ENCODE measurements at regions not wholly inside any gene's neighbourhood (a gene's known extent, or its start where the extent isn't known, plus 50 kb on each side); places are given as distances from the start of the nearest gene placed in this dataset.
"Not testable (repeated sequence)": the region's sequence is repeated elsewhere in the genome, so short reads cannot be mapped to it uniquely, and the experiment has no call there.

DNA sequence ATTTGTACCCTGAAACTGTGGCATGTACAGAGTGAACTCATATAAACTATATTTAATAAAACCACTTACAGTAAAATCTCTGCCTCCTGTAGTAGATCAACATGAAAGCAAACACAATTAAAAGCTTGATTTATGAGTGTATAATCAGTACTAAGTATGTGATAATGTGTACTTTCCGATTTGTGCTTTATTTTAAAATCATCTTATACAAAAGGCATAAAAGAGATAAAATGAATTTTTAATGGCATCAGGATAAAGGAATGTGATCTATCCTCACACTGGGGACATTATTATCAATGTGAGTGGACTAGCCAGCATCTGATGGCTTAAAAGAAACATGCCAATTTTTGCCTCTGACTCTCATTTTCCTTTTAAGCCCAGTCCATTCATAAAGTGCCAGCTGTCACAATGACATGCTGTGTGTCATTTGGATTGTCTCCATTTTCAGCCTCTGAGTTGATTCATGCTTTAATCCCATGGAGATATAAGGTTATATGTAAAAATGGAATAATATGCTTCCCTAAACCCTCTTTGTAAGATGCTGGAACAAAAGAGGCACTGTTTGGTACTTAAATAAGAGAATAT lies 831.6 kb upstream of the EYS start:
- Histone ChIP-seq H3K27ac (no peak overlapping the region), H3K4me3 (no peak overlapping the region)

GRCh38 chr6:66533921-66534404 lies 826.9 kb upstream of the EYS start:
- Histone ChIP-seq H3K27ac (no peak overlapping the region), H3K4me3 (no peak overlapping the region)

- no peak overlapping the region for H3K4me3 ChIP-seq
- H3K27ac ChIP-seq, result no peak overlapping the region
Observed at GRCh38 chr6:66526061-66526460, 819.0 kb upstream of the EYS start.

- Histone ChIP-seq H3K4me3 (no peak overlapping the region), H3K27ac (no peak overlapping the region)
Observed at GRCh38 chr6:66522864-66523263, 815.8 kb upstream of the EYS start.

GRCh38 chr6:66516377-66516776 lies 809.4 kb upstream of the EYS start:
- Histone ChIP-seq H3K4me3 (no peak overlapping the region), H3K27ac (no peak overlapping the region)

- no peak overlapping the region for H3K4me3 ChIP-seq
- H3K27ac ChIP-seq, result no peak overlapping the region
Observed at GRCh38 chr6:66508433-66508832, 801.4 kb upstream of the EYS start.

DNA sequence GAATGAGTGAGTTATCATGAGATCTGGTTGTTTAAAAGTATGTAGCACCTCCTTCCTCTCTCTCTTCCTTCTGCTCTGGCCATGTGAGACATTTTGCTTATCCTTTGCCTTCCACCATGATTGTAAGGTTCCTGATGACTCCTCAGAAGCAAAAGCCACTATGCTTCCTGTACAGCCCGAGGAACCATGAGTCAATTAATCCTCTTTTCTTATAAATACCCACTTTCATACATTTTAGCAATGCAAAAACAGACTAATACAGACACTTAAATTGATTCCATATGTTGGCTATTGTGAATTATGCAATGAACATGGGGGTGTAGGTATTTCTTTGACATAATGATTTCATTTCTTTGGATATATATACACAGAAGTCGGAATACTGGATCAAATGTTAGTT lies 792.8 kb upstream of the EYS start:
- Histone ChIP-seq H3K4me3 (no peak overlapping the region), H3K27ac (no peak overlapping the region)

DNA sequence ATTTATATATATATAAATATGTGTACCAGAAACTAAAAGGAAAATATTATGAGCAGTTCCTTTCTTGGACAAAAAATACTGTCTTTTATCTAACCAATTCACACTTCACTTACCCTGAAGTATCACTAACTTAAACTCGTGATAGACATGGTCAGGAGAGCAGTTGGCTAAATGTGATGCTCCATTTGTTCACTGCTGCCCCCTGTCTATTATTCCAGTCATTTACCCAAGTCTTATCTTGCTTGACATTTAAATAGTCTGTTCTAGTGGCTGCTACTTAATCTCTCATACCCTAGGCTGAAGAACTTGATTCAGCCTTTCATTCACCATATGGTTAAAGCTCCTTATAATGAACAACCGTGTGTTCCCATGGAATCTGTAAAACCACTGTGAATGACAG lies 789.6 kb upstream of the EYS start:
- no peak overlapping the region for H3K27ac ChIP-seq
- no peak overlapping the region for H3K4me3 ChIP-seq

- H3K4me3 ChIP-seq, H3K27ac ChIP-seq: not testable (repeated sequence)
Observed at GRCh38 chr6:66494643-66495042, 787.6 kb upstream of the EYS start.

- Histone ChIP-seq H3K4me3 (no peak overlapping the region), H3K27ac (no peak overlapping the region)
Observed at GRCh38 chr6:66489269-66489987, 782.4 kb upstream of the EYS start.

- Histone ChIP-seq H3K4me3 (no peak overlapping the region), H3K27ac (no peak overlapping the region)
Observed at GRCh38 chr6:66481216-66481615, 774.2 kb upstream of the EYS start.

- H3K27ac ChIP-seq, result no peak overlapping the region
- no peak overlapping the region for H3K4me3 ChIP-seq
Observed at GRCh38 chr6:66478705-66479104, 771.7 kb upstream of the EYS start.

DNA sequence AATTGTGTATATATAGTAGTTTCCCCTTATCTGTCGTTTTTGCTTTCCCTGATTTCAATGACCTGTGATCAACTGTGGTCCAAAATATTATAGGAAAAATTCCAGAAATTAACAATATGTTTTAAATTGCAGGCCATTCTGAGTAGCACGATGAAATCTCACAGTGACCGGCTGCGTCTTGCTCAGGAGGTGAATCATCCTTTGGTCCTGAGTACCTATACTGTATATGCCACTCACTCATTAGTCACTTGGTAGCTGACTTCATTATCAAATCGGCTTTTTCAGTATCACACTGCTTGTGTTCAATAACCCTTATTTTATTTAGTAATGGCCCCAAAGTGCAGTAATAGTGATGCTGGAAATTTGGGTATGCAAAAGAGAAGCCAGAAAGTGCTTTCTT lies 728.3 kb upstream of the EYS start:
- Histone ChIP-seq H3K4me3 (no peak overlapping the region), H3K27ac (no peak overlapping the region)

DNA sequence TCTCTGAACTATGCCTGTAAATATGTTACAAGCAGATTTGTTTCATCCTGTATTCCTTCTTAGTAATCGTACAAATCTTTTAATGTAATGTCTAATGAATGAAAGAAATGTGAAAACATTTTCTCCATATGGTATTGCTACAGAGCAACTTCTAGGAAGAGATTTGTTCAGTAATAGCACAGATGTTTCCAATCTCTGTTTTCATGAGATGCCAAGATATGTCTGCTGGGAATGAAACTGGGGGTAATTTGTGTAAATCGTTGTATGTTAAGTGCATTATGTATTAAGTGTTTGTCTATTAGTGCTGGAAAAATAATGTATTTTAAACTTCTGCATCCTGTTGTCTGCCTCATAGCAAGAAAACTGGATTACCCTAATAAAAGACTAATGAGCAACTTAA lies 722.2 kb upstream of the EYS start:
- no peak overlapping the region for H3K27ac ChIP-seq
- H3K4me3 ChIP-seq, result no peak overlapping the region

DNA sequence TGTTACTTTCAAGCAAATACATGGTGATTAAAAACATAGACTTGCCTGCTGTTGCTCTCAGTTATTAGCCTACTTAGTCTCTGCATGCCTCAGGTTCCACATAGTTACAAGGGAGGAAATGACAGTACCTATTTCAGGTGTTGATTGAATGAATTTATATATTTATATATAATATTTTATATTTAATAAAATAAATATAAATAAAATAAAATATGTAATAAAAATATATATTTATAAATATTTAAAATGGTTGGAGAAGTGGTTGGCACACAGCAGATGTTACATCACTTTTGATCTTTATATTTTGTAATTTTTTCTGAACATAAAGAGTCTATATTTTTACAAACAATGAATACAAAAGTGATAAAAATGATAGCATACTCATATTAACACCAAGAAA lies 716.0 kb upstream of the EYS start:
- Histone ChIP-seq H3K4me3 (no peak overlapping the region), H3K27ac (no peak overlapping the region)

DNA sequence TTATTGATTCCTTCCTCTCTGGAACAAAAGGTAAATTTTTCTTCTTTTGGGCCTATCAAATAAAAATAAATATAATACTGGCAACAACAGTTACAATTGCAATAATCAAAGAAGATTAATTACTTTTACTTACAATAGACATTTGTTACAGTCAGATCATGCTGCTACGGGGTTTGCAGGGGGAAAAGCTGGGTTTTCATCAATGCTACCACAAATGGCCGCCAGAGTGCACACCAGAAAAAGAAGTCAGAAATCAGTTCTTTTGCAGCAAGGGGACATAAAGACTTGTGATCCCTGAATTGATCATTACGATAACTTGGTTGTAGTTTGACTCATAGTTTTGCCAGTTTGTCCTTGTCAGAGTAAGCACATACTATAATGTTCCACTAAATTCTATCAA lies 714.5 kb upstream of the EYS start:
- H3K4me3 ChIP-seq, result no peak overlapping the region
- no peak overlapping the region for H3K27ac ChIP-seq

- no peak overlapping the region for H3K27ac ChIP-seq
- H3K4me3 ChIP-seq, result no peak overlapping the region
Observed at GRCh38 chr6:66418906-66419305, 711.9 kb upstream of the EYS start.

DNA sequence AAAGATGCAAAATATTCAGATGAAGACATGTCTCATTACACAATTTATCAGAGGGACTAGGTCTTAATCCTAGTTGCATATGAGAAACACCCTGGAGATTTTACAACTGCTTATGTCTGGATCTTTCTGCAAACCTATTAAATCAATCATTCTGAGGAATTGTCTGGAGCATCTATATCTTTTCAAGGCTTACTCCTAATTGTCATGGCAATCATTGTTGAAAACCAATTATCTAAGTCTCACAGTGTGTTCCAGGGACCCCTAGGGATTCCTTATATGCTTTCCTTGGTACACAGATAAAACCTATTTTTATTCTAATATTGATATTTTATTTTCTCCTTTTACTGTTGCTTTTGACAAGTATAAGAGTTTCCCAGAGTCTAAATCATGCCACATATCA lies 696.9 kb upstream of the EYS start:
- H3K4me3 ChIP-seq, result no peak overlapping the region

GRCh38 chr6:66402873-66403272 lies 695.8 kb upstream of the EYS start:
- no peak overlapping the region for H3K4me3 ChIP-seq
- H3K27ac ChIP-seq, result no peak overlapping the region

More for the DNA sequence above, 696.9 kb upstream of the EYS start:
- H3K27ac ChIP-seq, result no peak overlapping the region

- Histone ChIP-seq H3K27ac (no peak overlapping the region), H3K4me3 (no peak overlapping the region)
Observed at GRCh38 chr6:66396549-66396948, 689.5 kb upstream of the EYS start.

DNA sequence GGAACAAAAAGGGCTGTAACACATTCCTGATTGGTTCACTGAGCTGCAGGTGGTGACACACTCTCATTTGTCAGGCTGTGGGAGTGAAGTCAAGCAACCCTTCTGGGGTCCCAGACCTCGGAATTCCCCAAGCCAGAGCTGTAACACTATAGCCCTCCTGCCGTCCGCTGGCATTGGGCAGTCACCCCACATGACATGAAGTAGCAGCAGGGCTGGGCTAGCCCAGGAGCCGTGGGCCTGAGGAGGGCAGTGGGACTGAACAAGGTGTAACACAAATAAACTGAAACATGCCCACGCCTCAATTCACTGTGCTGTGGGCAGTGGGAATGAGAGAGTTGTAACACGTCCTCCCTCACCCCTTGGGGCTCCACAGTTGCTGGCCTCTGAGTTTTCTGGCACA lies 689.1 kb upstream of the EYS start:
- H3K4me3 ChIP-seq, result no peak overlapping the region
- no peak overlapping the region for H3K27ac ChIP-seq

GRCh38 chr6:66390393-66390792 lies 683.4 kb upstream of the EYS start:
- Histone ChIP-seq H3K27ac (no peak overlapping the region), H3K4me3 (no peak overlapping the region)
